ENCODE measurements at regions not wholly inside any gene's neighbourhood (a gene's known extent, or its start where the extent isn't known, plus 50 kb on each side); places are given as distances from the start of the nearest gene placed in this dataset.
"Not testable (repeated sequence)": the region's sequence is repeated elsewhere in the genome, so short reads cannot be mapped to it uniquely, and the experiment has no call there.

DNA sequence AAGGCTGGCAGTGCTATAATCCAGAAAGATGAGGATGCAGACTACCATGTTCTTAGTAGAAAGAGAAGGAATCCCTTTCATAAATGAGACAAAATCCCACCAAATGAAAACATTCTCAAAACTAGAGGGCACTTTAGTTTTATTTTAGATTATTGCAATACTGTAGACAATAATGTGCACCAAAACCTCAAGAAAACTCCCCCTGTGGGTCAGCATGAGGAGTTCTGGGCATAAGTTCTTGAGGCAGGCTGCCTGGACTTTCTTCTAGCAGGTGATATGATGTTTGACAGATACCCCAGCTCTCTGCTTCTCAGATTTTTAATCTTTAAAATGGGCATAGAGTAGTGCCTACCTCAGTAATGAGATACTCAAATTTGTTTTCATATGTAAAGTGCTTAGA, 196.3 kb upstream of the CTNND2 start:
- TF ChIP-seq ZFX (IDR thresholded peaks at IDR 0.05), result no peak
- TF ChIP-seq, protein P1, sequence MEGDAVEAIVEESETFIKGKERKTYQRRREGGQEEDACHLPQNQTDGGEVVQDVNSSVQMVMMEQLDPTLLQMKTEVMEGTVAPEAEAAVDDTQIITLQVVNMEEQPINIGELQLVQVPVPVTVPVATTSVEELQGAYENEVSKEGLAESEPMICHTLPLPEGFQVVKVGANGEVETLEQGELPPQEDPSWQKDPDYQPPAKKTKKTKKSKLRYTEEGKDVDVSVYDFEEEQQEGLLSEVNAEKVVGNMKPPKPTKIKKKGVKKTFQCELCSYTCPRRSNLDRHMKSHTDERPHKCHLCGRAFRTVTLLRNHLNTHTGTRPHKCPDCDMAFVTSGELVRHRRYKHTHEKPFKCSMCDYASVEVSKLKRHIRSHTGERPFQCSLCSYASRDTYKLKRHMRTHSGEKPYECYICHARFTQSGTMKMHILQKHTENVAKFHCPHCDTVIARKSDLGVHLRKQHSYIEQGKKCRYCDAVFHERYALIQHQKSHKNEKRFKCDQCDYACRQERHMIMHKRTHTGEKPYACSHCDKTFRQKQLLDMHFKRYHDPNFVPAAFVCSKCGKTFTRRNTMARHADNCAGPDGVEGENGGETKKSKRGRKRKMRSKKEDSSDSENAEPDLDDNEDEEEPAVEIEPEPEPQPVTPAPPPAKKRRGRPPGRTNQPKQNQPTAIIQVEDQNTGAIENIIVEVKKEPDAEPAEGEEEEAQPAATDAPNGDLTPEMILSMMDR (conservative IDR thresholded peaks at IDR 0.05), result peak; percentile 23; the same call in 1 of the 2 replicates
- no peak overlapping the region for H3K27ac ChIP-seq

- no peak overlapping the region for H3K27ac ChIP-seq
- TF ChIP-seq ZFX (IDR thresholded peaks at IDR 0.05), result no peak
- TF ChIP-seq, protein P1 (conservative IDR thresholded peaks at IDR 0.05), result no peak
Measured at GRCh38 chr5:12099296-12099695, 195.1 kb upstream of the CTNND2 start.

DNA sequence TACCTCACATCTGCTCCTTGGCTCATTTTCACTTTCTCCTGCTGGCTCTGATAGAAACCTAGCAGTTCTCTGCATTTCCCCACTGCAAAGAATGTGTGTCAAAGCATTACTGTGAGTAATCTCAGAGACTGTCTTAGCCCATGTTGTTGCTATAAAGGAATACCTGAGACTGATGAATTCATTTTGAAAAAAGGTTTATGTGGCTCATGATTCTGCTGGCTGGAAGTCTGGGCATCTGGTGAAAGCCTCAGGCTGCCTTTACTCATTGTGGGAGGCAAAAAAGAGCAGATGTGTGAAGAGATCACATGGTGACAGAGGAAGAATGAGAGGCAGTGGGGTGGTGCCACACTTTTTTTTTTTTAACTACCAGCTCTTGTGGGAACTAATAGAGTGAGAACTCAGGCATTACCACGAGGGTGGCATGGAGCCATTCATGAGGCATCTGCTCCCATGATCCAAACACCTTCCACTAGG, 191.6 kb upstream of the CTNND2 start:
- TF ChIP-seq, protein P1 (conservative IDR thresholded peaks at IDR 0.05), result no peak
- TF ChIP-seq ZFX (IDR thresholded peaks at IDR 0.05), result no peak
- H3K27ac ChIP-seq, result no peak overlapping the region

DNA sequence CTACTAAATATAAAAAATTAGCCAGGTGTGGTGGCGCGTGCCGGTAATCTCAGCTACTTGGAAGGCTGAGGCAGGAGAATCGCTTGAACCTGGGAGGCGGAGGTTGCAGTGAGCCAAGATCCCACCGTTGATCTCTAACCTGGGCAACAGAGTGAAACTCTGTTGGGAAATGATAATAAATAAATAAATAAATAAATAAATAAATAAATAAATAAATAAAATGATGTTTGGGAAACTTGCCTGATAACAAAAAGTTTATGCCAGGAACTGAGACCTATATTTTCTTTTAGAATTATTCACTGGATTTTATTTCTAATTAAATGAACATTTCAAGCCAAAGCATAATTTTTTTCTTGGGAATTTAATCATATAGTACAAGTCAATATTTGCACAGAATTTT, 189.3 kb upstream of the CTNND2 start:
- TF ChIP-seq, protein P1 (conservative IDR thresholded peaks at IDR 0.05), result no peak
- TF ChIP-seq ZFX (IDR thresholded peaks at IDR 0.05), result no peak
- no peak overlapping the region for H3K27ac ChIP-seq

DNA sequence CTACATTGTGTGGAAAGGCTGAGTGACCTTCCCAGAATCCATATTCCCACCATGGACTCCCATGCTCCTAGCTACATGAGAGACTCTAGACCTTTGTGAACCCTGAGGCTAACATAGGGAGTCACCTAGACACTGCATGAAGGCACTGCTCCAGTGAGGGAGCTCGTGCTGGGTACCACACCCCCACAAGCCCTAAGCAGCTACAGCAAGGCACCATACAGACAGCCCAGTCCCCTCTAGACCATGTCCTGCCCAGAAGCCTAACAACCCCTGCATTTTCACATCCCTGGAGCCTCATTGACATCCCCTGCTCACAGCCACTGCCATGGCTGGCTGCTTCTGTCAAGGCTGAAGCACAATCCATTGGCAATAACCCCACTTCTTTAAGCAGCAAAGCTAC, 176.5 kb upstream of the CTNND2 start:
- no peak overlapping the region for H3K27ac ChIP-seq
- TF ChIP-seq ZFX (IDR thresholded peaks at IDR 0.05), result no peak
- TF ChIP-seq, protein P1 (conservative IDR thresholded peaks at IDR 0.05), result no peak

- H3K27ac ChIP-seq, result not testable (repeated sequence)
Measured at GRCh38 chr5:12078286-12078685, 174.0 kb upstream of the CTNND2 start.

DNA sequence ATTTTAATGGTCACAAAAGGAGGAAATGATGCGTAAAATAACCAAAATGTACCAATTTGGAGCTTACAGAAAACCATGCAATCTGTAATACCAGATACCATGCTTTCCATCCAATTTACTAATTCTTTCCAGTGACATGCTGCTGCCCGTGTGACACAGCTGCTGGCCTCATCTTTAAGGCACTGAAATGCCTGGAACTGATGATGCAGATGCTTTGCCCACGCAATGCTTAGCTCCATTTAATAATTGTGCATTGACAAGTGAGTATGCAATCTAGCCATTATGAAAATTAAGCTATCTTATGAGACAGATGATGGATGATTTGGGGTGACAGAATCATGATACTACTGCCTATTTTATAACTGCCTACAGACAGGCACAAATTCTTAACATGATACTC, 169.2 kb upstream of the CTNND2 start:
- TF ChIP-seq, protein P1 (conservative IDR thresholded peaks at IDR 0.05), result no peak
- no peak overlapping the region for H3K27ac ChIP-seq

DNA sequence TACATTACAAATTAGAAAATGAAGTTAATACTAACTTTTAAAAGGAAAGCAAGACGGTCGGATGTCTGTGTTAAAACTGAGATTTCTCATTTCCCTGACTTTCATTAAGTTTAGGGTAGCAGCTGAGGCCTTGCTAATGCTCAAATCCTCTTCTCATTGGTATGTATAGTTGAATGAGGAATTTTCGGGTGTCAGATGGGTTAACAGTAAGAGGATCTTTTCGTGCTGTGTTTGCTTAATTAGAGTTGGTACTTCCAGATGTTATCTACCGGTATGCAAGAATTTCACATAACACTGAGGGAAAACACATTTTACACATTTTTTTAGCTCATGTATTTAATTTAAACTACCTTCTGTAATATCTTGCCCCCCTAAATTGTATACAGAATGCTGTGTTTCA, 168.2 kb upstream of the CTNND2 start:
- TF ChIP-seq, protein P1 (conservative IDR thresholded peaks at IDR 0.05), result no peak
- TF ChIP-seq ZFX (IDR thresholded peaks at IDR 0.05), result no peak

More for the DNA sequence above, 168.2 kb upstream of the CTNND2 start:
- H3K27ac ChIP-seq, result no peak overlapping the region
